Esophagus squamous epithelium (tissue), 4 donors: ENCODE measurements at regions not wholly inside any gene's neighbourhood (a gene's known extent, or its start where the extent isn't known, plus 50 kb on each side); places are given as distances from the start of the nearest gene placed in this dataset.
"Not testable (repeated sequence)": the region's sequence is repeated elsewhere in the genome, so short reads cannot be mapped to it uniquely, and the experiment has no call there.

Source experiments
- POLR2A ChIP-seq, 4 donors: fragments of 450-650 bp; IDR thresholded peaks; one replicate each; pipeline ENCODE4 v1.6.1; 2017; ENCODE audit warnings: antibody characterized with exemption in 4 of 4, mild to moderate bottlenecking in 4 of 4, moderate library complexity in 3 of 4
- TF ChIP-seq, protein P1 (sequence below), 6 experiments: fragments of 450-650 bp in 4 of 6; fragments of 200-600 bp in 2 of 6; sonication (generic) in 2 of 6; IDR thresholded peaks; one replicate each; pipeline ENCODE4 v1.5.1; 2016 to 2019; ENCODE audit warnings: antibody characterized with exemption in 6 of 6, mild to moderate bottlenecking in 4 of 6, moderate library complexity in 4 of 6

DNA sequence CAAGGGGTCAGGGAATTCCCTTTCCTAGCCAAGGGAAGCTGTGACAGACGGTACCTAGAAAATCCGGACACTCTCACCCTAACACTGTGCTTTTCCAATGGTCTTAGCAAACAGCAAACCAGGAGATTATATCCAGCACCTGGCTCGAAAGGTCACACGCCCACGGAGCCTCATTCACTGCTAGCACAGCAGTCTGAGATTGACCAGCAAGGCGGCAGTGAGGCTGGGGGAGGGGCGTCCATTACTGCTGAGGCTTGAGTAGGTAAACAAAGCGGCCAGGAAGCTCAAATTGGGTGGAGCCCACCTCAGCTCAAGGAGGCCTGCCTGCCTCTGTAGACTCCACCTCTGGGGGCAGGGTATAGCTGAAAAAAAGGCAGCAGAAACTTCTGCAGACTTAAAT, 447.3 kb downstream of the RSL24D1 start:
- TF ChIP-seq, protein P1, sequence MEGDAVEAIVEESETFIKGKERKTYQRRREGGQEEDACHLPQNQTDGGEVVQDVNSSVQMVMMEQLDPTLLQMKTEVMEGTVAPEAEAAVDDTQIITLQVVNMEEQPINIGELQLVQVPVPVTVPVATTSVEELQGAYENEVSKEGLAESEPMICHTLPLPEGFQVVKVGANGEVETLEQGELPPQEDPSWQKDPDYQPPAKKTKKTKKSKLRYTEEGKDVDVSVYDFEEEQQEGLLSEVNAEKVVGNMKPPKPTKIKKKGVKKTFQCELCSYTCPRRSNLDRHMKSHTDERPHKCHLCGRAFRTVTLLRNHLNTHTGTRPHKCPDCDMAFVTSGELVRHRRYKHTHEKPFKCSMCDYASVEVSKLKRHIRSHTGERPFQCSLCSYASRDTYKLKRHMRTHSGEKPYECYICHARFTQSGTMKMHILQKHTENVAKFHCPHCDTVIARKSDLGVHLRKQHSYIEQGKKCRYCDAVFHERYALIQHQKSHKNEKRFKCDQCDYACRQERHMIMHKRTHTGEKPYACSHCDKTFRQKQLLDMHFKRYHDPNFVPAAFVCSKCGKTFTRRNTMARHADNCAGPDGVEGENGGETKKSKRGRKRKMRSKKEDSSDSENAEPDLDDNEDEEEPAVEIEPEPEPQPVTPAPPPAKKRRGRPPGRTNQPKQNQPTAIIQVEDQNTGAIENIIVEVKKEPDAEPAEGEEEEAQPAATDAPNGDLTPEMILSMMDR (IDR thresholded peaks at IDR 0.05): not testable (repeated sequence)
- not testable (repeated sequence) for TF ChIP-seq POLR2A (IDR thresholded peaks at IDR 0.05)
